ENCODE measurements at regions not wholly inside any gene's neighbourhood (a gene's known extent, or its start where the extent isn't known, plus 50 kb on each side); places are given as distances from the start of the nearest gene placed in this dataset.
"Not testable (repeated sequence)": the region's sequence is repeated elsewhere in the genome, so short reads cannot be mapped to it uniquely, and the experiment has no call there.

GRCh38 chr6:68139130-68139529, 496.0 kb upstream of the ADGRB3 start:
- no peak for DNase-seq

- DNase-seq = no peak
Measured at GRCh38 chr6:68134796-68135195, 500.3 kb upstream of the ADGRB3 start.

GRCh38 chr6:68128211-68128610, 506.9 kb upstream of the ADGRB3 start:
- no peak for DNase-seq

- DNase-seq = no peak
Measured at GRCh38 chr6:68127074-68127473, 508.0 kb upstream of the ADGRB3 start.

GRCh38 chr6:68126089-68126749, 508.9 kb upstream of the ADGRB3 start:
- DNase-seq = no peak

GRCh38 chr6:68122975-68123374, 512.1 kb upstream of the ADGRB3 start:
- not testable (repeated sequence) for DNase-seq

GRCh38 chr6:68122032-68122431, 513.0 kb upstream of the ADGRB3 start:
- DNase-seq = no peak

- not testable (repeated sequence) for DNase-seq
Measured at GRCh38 chr6:68120954-68121353, 514.1 kb upstream of the ADGRB3 start.

GRCh38 chr6:68114463-68115047, 520.5 kb upstream of the ADGRB3 start:
- no peak for DNase-seq

GRCh38 chr6:68108233-68108835, 526.7 kb upstream of the ADGRB3 start:
- no peak for DNase-seq

- no peak for DNase-seq
Measured at GRCh38 chr6:68094070-68094469, 541.0 kb upstream of the ADGRB3 start.

GRCh38 chr6:68087399-68088133, 547.5 kb upstream of the ADGRB3 start:
- DNase-seq = no peak

GRCh38 chr6:68086199-68086598, 548.9 kb upstream of the ADGRB3 start:
- DNase-seq = no peak

- DNase-seq = not testable (repeated sequence)
Measured at GRCh38 chr6:68085599-68085998, 549.5 kb upstream of the ADGRB3 start.

GRCh38 chr6:68082086-68082485, 553.0 kb upstream of the ADGRB3 start:
- DNase-seq = no peak

GRCh38 chr6:68080074-68080473, 555.0 kb upstream of the ADGRB3 start:
- DNase-seq = no peak

GRCh38 chr6:68077661-68078060, 557.4 kb upstream of the ADGRB3 start:
- DNase-seq = no peak

GRCh38 chr6:68071740-68072139, 563.3 kb upstream of the ADGRB3 start:
- no peak for DNase-seq

- no peak for DNase-seq
Measured at GRCh38 chr6:68069921-68070710, 565.0 kb upstream of the ADGRB3 start.

GRCh38 chr6:68059899-68060298, 575.2 kb upstream of the ADGRB3 start:
- DNase-seq = no peak

GRCh38 chr6:68059261-68059660, 575.8 kb upstream of the ADGRB3 start:
- DNase-seq = no peak

- not testable (repeated sequence) for DNase-seq
Measured at GRCh38 chr6:68056596-68056995, 578.5 kb upstream of the ADGRB3 start.

GRCh38 chr6:68054756-68055155, 580.3 kb upstream of the ADGRB3 start:
- no peak for DNase-seq

Measured in activated effector memory CD4-positive, alpha-beta T cell treated with anti-CD3 and anti-CD28 coated beads, Interleukin-2, amount 50 U/mL, for 16 hours (primary cell).